ENCODE measurements at regions not wholly inside any gene's neighbourhood (a gene's known extent, or its start where the extent isn't known, plus 50 kb on each side); places are given as distances from the start of the nearest gene placed in this dataset.

DNA sequence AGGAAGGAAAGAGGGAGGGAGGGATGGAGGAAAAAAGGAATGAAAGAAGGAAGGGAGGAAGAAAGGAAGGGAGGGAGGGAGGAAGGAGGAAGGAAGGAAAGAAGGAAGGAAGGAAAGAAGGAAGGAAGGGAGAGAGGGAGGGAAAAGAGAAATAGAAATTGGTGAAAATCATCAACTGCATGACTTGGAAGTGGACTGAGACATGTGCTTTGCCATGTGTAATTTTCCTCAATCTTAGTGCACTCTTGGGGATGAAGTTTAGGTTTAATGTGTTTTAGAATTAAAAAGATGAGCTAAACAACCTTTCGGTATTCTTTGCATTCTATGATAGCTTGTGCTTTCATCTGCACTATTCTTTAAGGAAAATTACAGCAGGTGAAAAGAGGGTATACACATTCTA lies 320.1 kb upstream of the GALNT5 start:
- Histone ChIP-seq H3K4me2 (no peak overlapping the region), H3K27me3 (ENCODE audit: insufficient read depth, low read depth) (no peaks in the 10 kb centered on the region), H4K20me1 (ENCODE audit: insufficient read depth) (no peaks in the 10 kb centered on the region), H3K4me1 (ENCODE audit: low read depth, poor library complexity, severe bottlenecking) (no peaks in the 10 kb centered on the region), H3K4me3 (IDR thresholded peaks at IDR 0.05; ENCODE audit: insufficient read depth, low read depth, low read length) (no peak overlapping the region), H3K79me2 (ENCODE audit: insufficient read depth, low read depth) (no peaks in the 10 kb centered on the region), H2AFZ (ENCODE audit: low read depth) (no peak overlapping the region), H3K36me3 (ENCODE audit: insufficient read depth) (no peaks in the 10 kb centered on the region), H3K27ac (no peak overlapping the region), H3K9ac (no peak overlapping the region)
- no peak for TF ChIP-seq CTCF (conservative IDR thresholded peaks at IDR 0.05; ENCODE audit: low read depth, low read length)

GRCh38 chr2:156944871-156945270 lies 312.6 kb upstream of the GALNT5 start:
- Histone ChIP-seq H3K9ac (no peak overlapping the region), H4K20me1 (ENCODE audit: insufficient read depth) (no peaks in the 10 kb centered on the region), H3K4me1 (ENCODE audit: low read depth, poor library complexity, severe bottlenecking) (no peaks in the 10 kb centered on the region), H3K79me2 (ENCODE audit: insufficient read depth, low read depth) (no peaks in the 10 kb centered on the region), H3K36me3 (ENCODE audit: insufficient read depth) (no peaks in the 10 kb centered on the region), H2AFZ (ENCODE audit: low read depth) (no peak overlapping the region), H3K27ac (no peak overlapping the region), H3K4me3 (IDR thresholded peaks at IDR 0.05; ENCODE audit: insufficient read depth, low read depth, low read length) (no peak overlapping the region), H3K27me3 (ENCODE audit: insufficient read depth, low read depth) (no peaks in the 10 kb centered on the region), H3K4me2 (no peak overlapping the region)
- TF ChIP-seq CTCF (conservative IDR thresholded peaks at IDR 0.05; ENCODE audit: low read depth, low read length): no peak

GRCh38 chr2:156947261-156947660 lies 310.2 kb upstream of the GALNT5 start:
- TF ChIP-seq CTCF (conservative IDR thresholded peaks at IDR 0.05; ENCODE audit: low read depth, low read length): no peak
- no peak overlapping the region for H2AFZ ChIP-seq (ENCODE audit: low read depth)
- no peaks in the 10 kb centered on the region for H3K27me3 ChIP-seq (ENCODE audit: insufficient read depth, low read depth)

GRCh38 chr2:156955701-156956100 lies 301.8 kb upstream of the GALNT5 start:
- H3K27ac ChIP-seq: no peak overlapping the region
- no peak overlapping the region for H2AFZ ChIP-seq (ENCODE audit: low read depth)
- H3K4me2 ChIP-seq: no peak overlapping the region
- no peak overlapping the region for H3K9ac ChIP-seq
- no peaks in the 10 kb centered on the region for H4K20me1 ChIP-seq (ENCODE audit: insufficient read depth)
- no peaks in the 10 kb centered on the region for H3K36me3 ChIP-seq (ENCODE audit: insufficient read depth)
- no peaks in the 10 kb centered on the region for H3K27me3 ChIP-seq (ENCODE audit: insufficient read depth, low read depth)
- no peak overlapping the region for H3K4me3 ChIP-seq (IDR thresholded peaks at IDR 0.05; ENCODE audit: insufficient read depth, low read depth, low read length)
- no peaks in the 10 kb centered on the region for H3K4me1 ChIP-seq (ENCODE audit: low read depth, poor library complexity, severe bottlenecking)
- H3K79me2 ChIP-seq (ENCODE audit: insufficient read depth, low read depth): no peaks in the 10 kb centered on the region
- TF ChIP-seq CTCF (conservative IDR thresholded peaks at IDR 0.05; ENCODE audit: low read depth, low read length): no peak

More at GRCh38 chr2:156947261-156947660, 310.2 kb upstream of the GALNT5 start:
- Histone ChIP-seq H4K20me1 (ENCODE audit: insufficient read depth) (no peaks in the 10 kb centered on the region), H3K27ac (no peak overlapping the region), H3K36me3 (ENCODE audit: insufficient read depth) (no peaks in the 10 kb centered on the region), H3K9ac (no peak overlapping the region), H3K79me2 (ENCODE audit: insufficient read depth, low read depth) (no peaks in the 10 kb centered on the region), H3K4me1 (ENCODE audit: low read depth, poor library complexity, severe bottlenecking) (no peaks in the 10 kb centered on the region), H3K4me2 (no peak overlapping the region), H3K4me3 (IDR thresholded peaks at IDR 0.05; ENCODE audit: insufficient read depth, low read depth, low read length) (no peak overlapping the region)

Measured in KMS-11 (cell line).